Umbilical cord (tissue), 1 donor: ENCODE measurements at regions not wholly inside any gene's neighbourhood (a gene's known extent, or its start where the extent isn't known, plus 50 kb on each side); places are given as distances from the start of the nearest gene placed in this dataset.
"Not testable (repeated sequence)": the region's sequence is repeated elsewhere in the genome, so short reads cannot be mapped to it uniquely, and the experiment has no call there.

Experiments
- DNase-seq: peaks from one replicate; pipeline ENCODE4 v3.0.0-alpha.2; 2015; ENCODE audit warnings: low spot score

DNA sequence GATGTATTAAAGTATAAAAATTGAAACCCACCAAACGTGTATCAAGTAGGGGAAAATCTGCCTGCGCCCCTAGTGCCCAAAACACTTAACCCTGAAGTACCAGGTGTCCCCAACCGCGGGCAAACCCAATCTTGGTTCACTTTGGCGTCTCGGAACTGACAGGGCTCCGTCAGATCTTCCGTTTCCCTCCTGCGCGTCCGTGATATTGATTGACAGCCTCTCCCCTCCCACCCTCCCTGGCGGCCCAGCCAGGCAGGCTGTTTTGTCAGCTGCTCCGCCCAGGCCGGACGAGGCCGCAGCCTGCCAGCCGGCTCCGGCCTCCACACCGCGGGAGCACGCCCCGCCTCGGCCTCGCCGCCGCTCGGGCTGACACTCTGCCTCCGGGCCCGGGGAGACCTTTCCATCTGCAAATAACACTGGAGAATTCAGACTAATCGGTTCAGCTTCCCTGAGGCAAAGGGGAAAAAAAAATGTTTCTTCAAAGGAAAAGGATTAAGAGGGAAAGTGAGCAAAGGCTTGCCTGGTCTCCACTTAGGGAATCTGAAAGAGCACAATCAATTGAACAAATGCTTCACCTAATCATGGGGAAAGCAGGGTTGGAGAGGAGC, 234.9 kb upstream of the MCHR2 start:
- peak; percentile 71 for DNase-seq

- DNase-seq, result peak; percentile 6
These were observed 234.4 kb upstream of the MCHR2 start for GRCh38 chr6:100228437-100228833.

- DNase-seq, result no peak
These were observed 232.8 kb upstream of the MCHR2 start for GRCh38 chr6:100226811-100227210.

- DNase-seq, result not testable (repeated sequence)
These were observed 229.9 kb upstream of the MCHR2 start for GRCh38 chr6:100223952-100224351.

DNA sequence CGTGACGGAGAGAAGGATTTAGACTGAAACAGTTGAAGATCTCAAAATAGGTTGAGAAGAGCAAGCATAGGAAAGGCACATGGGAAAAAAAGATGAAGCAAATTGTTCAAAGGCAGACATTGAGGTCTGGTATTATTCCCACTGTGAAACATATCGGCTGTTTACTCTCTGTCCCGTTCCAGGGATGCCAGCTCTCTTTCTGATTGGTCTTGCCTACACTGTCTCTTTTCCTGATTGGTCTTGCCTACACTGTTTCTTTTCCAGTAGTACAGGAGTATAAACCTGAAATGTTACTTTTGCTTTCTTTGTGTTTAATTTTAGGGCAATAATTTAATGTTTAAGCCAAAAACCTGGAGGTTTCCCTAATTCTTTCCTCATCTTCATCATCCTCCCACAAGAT, 226.5 kb upstream of the MCHR2 start:
- DNase-seq, result no peak

GRCh38 chr6:100217225-100218012, 223.4 kb upstream of the MCHR2 start:
- DNase-seq, result no peak

DNA sequence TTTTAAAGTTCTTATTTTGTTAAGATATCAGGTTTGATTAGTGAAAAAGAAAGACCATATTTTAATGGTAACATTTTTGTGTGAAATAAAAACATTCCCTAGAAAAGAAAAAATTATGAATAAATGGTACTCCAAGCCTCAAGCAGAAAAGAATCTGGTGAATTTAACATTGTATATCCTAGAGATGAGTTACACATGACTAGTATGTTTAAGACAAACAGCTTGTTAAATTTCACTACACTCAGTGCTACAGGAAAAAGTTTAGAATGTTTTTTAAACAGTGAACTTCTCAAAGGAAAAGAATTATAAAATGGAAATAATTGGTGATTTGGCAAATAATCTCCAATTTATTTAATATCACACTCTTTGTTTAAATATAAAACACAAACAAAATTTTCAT, 222.7 kb upstream of the MCHR2 start:
- no peak for DNase-seq

GRCh38 chr6:100212131-100212530, 218.1 kb upstream of the MCHR2 start:
- DNase-seq, result no peak

DNA sequence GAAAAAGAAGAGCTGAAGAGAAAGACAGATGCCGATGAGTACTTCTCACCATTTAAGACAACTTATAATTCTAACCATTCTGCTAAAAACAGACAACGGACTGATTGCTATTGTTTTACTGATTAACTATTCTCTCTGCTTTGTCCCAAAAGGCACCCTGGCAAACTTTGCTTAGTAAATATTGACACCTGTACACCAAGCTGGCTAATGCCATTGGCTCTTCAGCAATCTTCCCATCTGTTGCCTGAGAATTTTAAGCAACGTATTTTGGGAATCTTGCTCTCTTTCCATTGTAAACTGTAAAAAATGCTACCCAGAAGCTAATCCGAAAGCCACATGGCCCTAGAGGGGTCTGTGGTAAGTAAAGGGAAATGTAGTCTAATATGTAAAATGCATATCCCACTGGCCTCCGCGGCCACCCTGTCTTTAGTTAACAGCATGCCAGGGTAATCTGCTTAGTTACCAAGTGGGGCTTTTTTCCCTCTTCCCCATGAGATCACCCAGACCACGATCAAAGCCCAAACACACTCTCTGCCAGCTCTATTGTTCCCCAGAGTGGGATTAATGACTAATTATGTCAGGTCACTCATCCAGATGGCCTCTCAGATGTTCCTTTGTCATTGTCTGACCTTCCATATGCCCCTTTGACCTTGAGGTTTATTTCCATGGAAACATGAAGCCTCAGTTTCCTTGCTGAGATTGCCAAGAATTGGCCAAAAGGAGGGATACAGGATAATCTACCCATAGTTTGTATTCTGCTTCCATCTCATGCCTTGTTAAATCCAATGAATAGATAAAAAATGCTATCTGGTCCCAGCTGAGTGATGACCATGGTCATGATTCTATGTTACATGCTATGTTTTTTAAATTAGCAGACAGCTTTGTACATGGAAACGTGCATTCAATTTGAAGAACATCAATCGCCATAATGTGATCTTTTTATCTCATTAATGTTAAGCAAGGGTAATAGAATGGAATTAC, 216.4 kb upstream of the MCHR2 start:
- no peak for DNase-seq

GRCh38 chr6:100209323-100210136, 215.5 kb upstream of the MCHR2 start:
- no peak for DNase-seq

- DNase-seq, result peak; percentile 18
These were observed 209.4 kb upstream of the MCHR2 start for GRCh38 chr6:100203400-100203799.

DNA sequence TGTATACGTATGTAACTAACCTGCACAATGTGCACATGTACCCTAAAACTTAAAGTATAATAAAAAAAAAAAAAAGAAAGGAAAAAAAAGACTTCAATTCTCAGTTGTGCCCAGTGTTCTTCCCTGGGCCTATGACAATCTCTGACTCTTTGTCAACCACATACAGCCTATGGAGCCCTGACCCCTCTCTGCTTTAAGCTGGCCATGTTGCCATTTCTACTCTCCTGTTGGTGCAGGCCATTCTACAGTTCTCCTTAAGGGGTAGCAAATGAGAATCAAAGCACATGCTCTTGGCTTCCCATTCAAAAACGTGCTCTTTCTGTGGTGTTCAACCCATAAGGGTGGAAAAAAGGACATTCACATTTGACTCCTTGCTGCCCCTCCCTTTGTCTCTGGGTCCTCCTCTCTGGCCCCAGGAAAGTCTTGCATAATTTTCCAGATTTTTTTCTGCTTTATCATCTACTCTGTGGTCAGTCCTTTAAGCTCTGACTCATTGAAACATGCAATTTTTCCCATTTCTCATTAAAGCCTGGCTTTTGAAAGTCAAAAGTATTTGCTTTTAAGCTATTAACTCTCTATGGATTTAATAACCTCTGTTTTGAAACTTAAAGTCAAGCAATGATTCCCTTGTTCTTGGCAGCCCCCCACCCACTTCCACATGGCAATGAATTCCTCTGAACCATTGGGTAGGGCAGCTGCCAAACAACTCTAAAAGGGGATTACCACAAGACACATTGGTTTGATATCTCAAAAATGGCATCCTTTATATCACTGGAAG, 208.6 kb upstream of the MCHR2 start:
- peak; percentile 55 for DNase-seq

- DNase-seq, result not testable (repeated sequence)
These were observed 202.4 kb upstream of the MCHR2 start for GRCh38 chr6:100196214-100196982.

DNA sequence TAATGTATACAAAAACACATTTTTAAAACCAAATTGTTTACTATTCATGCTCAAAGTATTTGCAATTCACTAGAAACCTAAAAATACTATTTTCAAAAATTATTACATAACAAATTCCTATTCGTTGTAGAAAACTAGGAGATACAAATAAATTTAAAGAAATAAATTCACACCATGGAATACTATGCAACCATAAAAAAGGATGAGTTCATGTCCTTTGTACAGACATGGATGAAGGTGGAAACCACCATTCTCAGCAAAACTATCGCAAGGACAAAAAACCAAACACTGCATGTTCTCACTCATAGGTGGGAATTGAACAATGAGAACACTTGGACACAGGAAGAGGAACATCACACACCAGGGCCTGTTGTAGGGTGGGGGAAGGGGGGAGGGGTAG, 201.2 kb upstream of the MCHR2 start:
- not testable (repeated sequence) for DNase-seq

- no peak for DNase-seq
These were observed 200.5 kb upstream of the MCHR2 start for GRCh38 chr6:100194535-100194934.

DNA sequence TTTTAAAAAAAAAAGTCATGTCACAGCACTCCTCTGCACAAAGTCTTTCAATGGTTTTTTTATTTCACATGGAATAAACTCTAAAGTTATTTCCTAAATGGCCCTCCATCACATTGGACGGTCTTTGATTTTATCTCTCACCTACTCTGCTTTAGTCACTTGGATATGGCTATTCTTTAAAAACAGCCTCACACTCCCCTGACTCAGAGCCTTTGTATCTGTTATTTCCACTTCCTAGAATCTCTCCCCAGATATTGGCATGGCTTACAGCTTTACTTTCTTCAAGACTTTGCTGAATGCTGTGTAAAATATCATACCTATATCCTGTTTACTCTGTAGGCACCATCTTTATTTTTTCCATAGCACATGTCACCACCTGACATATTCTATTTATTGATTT, 194.7 kb upstream of the MCHR2 start:
- no peak for DNase-seq

DNA sequence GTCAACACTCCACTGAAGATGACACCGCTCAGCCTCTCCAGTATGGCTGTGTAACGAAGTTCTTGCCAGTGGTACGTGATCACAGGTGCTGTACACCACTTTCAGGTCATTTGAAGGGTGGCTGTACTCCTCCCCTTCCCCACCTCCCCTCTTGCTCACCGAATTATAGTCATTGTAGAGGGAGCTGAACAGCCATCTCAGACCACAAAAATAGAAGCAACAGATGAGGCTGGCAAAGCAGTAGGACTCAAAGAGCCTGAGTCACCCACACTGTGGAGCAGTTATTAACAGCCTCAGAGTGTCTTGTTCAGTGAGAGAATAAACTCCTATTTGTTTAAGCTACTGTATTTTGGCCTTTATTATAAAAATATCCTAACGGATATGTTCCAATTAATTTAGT, 192.5 kb upstream of the MCHR2 start:
- DNase-seq, result no peak

- DNase-seq, result no peak
These were observed 191.6 kb upstream of the MCHR2 start for GRCh38 chr6:100185615-100186014.

- no peak for DNase-seq
These were observed 190.4 kb upstream of the MCHR2 start for GRCh38 chr6:100184473-100184872.

- no peak for DNase-seq
These were observed 188.3 kb upstream of the MCHR2 start for GRCh38 chr6:100182313-100182712.
